Mucosa of rectum (tissue), 2 donors: ENCODE measurements at regions not wholly inside any gene's neighbourhood (a gene's known extent, or its start where the extent isn't known, plus 50 kb on each side); places are given as distances from the start of the nearest gene placed in this dataset.

Experiments
- H3K27ac ChIP-seq, 2 donors: one replicate each; pipeline ENCODE4 v1.7.0; 2013; ENCODE audit warnings: inconsistent platforms in 2 of 2, low read depth in 2 of 2, low read length in 2 of 2
- H3K27me3 ChIP-seq, 2 donors: one replicate each; pipeline ENCODE4 v1.7.0; 2013; ENCODE audit warnings: low read length in 2 of 2; ENCODE audit not compliant: control insufficient read depth in 2 of 2, insufficient read depth in 2 of 2
- H3K36me3 ChIP-seq, 2 donors: one replicate each; pipeline ENCODE4 v1.7.0; 2013; ENCODE audit warnings: low read length in 2 of 2; ENCODE audit not compliant: control insufficient read depth in 2 of 2, insufficient read depth in 2 of 2
- H3K4me1 ChIP-seq, 2 donors: one replicate each; pipeline ENCODE4 v1.7.0; 2013; ENCODE audit warnings: low read length in 2 of 2, mild to moderate bottlenecking in 1 of 2; ENCODE audit not compliant: control insufficient read depth in 2 of 2, insufficient read depth in 2 of 2
- H3K4me3 ChIP-seq, 2 donors: one replicate each; pipeline ENCODE4 v1.7.0; 2013; ENCODE audit warnings: low read length in 2 of 2
- H3K9ac ChIP-seq, 2 donors: one replicate each; pipeline ENCODE4 v1.7.0; 2013; ENCODE audit warnings: low read length in 2 of 2, low read depth in 1 of 2, mild to moderate bottlenecking in 1 of 2
- H3K9me3 ChIP-seq, 2 donors: one replicate each; pipeline ENCODE4 v1.7.0; 2013; ENCODE audit warnings: low read length in 2 of 2; ENCODE audit not compliant: control insufficient read depth in 2 of 2
- donor health status: healthy.
- donor health status: Normal muscosa, but diverticular disease.

DNA sequence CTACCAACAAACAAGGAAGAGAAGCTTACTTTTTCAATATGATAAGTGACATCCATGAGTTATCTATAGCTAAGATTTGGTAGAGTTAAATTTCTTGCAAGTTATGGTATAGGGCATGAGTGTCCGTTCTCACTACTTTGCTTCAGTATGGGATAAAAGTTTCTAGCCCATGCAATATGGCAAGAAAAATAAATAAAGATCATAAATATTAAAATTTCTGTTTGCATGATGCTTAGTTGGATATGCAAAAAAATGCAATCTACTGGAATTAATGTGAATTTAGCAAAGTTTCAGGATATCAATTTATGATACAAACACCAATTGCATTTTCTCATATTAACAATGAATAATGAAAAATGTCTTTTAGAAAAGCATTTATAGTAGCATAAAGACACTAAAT, 148.7 kb upstream of the ADARB2 start:
- Histone ChIP-seq H3K9me3 (peaks cover 0 to 3% of the 10 kb centered on the region in 2 donors), H3K27me3 (no peaks in the 10 kb centered on the region), H3K36me3 (no peaks in the 10 kb centered on the region), H3K27ac (no peak overlapping the region), H3K4me1 (no peaks in the 10 kb centered on the region), H3K4me3 (no peak overlapping the region), H3K9ac (no peak overlapping the region)

DNA sequence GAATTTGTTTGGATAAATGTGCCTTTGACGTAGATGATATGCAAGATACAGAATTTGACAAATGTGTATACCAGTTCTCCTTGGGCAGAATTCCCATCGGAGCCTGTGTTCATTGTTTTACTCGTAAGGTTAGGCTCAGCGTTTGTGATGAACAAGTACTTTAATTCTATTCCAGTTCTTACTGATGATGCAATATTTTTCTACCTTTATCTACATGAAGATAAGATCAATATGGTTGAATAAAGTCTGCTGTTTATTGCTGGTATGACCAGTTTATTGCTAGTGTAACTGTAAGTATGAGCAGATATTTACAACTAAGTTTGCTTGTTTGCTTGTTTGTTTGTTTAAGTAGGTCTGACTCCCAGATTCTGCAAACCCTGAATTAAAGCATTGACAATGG, 145.4 kb upstream of the ADARB2 start:
- Histone ChIP-seq H3K27me3 (no peaks in the 10 kb centered on the region), H3K36me3 (no peaks in the 10 kb centered on the region), H3K4me1 (no peaks in the 10 kb centered on the region), H3K9ac (no peak overlapping the region), H3K27ac (no peak overlapping the region), H3K4me3 (no peak overlapping the region), H3K9me3 (peaks cover 0 to 6% of the 10 kb centered on the region in 2 donors)

DNA sequence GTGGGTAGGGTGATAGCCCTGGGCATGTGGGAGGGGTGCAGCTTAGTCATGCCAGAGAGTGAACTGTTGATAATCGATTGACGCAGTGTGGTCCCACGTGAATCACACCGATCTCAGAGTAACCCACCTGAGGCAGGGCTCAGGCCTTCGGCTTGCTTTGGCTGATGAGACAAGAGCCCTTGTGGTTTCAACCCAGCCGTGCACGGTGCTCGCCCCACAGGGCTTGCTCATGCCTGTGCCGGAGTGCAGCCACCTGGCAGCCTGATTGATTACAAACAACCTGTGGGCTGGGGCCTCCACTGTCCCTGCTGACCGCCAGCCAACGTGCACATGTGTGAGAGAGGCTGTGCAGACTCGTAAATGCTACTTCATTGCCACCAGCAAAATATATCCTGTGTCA, 144.9 kb upstream of the ADARB2 start:
- Histone ChIP-seq H3K4me3 (no peak overlapping the region), H3K27ac (no peak overlapping the region), H3K9ac (no peak overlapping the region), H3K9me3 (peaks cover 0 to 6% of the 10 kb centered on the region in 2 donors), H3K4me1 (no peaks in the 10 kb centered on the region), H3K36me3 (no peaks in the 10 kb centered on the region), H3K27me3 (no peaks in the 10 kb centered on the region)

DNA sequence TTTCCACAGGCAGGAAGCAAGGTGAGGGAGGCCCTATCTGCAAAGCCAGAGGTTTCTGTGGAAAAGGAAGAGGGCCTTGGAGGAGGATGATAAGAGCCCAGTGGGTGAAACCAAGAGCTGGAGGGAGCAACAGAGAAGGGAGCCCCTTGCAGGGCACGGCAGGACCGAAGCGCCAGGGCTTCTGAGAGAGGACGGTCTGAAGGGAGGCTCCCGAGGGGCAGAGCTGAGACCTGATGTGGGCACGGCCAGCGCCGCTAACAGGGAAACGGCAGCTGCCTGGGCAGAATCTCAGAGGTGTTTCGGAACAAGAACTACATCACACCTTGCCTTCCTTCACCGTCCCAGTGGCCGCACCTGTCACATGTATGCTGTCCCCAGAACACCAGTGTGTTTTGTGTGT, 144.3 kb upstream of the ADARB2 start:
- no peak overlapping the region for H3K27ac ChIP-seq
- H3K4me1 ChIP-seq, result no peaks in the 10 kb centered on the region
- H3K9ac ChIP-seq, result no peak overlapping the region
- peaks cover 0 to 6% of the 10 kb centered on the region in 2 donors for H3K9me3 ChIP-seq
- no peaks in the 10 kb centered on the region for H3K36me3 ChIP-seq
- H3K27me3 ChIP-seq, result no peaks in the 10 kb centered on the region
- no peak overlapping the region for H3K4me3 ChIP-seq

DNA sequence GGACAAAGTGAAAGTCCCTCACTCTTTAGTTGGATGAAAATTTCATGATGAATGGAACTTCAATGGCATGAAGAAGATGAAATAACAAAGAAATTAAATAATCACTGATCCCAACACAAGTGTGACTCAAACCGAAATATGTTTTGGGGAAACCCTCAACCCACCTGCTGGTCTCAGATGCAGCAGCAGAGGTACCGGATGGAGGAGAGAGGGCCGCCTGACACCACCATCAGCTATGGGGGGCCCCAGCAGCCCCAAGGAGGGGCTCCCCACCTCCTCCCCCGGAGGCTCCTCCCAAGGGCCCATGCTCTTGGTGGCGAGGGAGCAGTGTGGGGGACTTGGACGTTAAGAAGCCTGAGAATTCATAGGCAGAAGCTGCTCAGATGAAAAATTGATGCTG, 137.2 kb upstream of the ADARB2 start:
- H3K9me3 ChIP-seq, result peaks cover 2 to 3% of the 10 kb centered on the region in 2 donors
- H3K36me3 ChIP-seq, result no peaks in the 10 kb centered on the region

DNA sequence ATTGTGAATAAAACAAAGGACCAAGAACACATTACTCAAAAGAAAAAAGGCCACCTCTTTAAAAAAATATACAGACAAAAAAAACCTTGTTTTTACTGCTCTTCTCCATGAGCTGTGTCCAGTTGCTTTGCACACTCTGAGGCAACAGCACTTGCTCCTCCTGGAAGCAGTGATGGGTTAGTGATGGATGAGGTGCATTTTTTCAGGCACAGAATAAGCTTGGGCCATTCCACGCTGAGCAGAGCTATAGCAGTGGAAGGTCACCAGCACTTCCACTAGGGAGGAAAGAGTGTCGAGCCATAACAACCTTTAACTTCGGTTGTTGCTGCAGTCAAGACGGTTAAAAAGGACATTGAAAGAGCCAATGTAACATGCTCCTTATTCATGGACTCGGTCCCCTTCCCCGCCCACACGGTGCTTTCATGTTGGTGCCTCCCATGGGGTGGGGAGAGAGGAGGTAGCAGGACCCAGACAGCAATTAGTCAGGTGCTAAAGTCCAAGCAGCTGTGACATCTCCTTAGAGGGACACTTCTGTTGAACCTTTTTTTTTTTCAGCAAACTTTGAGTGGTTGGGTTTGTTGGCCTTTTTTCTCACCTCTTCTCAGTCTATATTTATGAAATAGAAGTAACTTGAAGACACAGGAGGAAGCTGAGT, 136.5 kb upstream of the ADARB2 start:
- Histone ChIP-seq H3K27me3 (no peaks in the 10 kb centered on the region), H3K9me3 (peaks cover 2 to 3% of the 10 kb centered on the region in 2 donors), H3K27ac (no peak overlapping the region), H3K4me1 (no peaks in the 10 kb centered on the region), H3K36me3 (no peaks in the 10 kb centered on the region), H3K4me3 (no peak overlapping the region), H3K9ac (no peak overlapping the region)

More for the DNA sequence above, 137.2 kb upstream of the ADARB2 start:
- H3K4me1 ChIP-seq, result no peaks in the 10 kb centered on the region
- H3K27ac ChIP-seq, result no peak overlapping the region
- no peak overlapping the region for H3K9ac ChIP-seq
- H3K4me3 ChIP-seq, result no peak overlapping the region
- no peaks in the 10 kb centered on the region for H3K27me3 ChIP-seq

DNA sequence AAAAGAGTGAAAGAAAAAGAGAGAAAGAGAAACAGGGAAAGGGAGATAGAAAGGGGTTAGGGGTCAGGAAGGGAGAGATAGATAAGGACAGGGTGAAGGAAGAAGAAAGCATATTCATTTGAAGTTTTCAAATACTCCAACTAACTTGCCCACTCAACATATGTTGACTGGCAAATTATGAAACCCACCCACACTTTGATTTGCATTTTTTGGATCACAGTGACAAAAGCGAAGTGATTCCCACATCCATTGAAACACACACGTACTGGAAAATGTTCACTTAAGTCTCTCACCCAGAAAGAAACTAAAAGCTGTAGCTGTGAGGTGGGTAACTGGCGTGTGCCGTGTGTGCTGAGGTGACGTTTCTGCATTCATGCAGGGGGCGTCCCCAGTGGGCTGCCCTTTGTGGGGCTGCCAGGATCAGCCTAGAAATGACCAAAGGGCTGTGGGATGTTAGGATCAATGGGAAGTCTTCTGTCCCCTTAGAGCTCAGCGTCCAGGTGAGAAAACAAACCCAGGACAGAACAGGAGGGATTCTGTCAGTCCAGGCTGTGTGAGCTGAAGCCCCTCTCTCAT, 134.9 kb upstream of the ADARB2 start:
- Histone ChIP-seq H3K27ac (no peak overlapping the region), H3K27me3 (no peaks in the 10 kb centered on the region), H3K4me1 (no peaks in the 10 kb centered on the region), H3K4me3 (no peak overlapping the region), H3K9me3 (peaks cover 0 to 2% of the 10 kb centered on the region in 2 donors), H3K36me3 (no peaks in the 10 kb centered on the region), H3K9ac (no peak overlapping the region)

DNA sequence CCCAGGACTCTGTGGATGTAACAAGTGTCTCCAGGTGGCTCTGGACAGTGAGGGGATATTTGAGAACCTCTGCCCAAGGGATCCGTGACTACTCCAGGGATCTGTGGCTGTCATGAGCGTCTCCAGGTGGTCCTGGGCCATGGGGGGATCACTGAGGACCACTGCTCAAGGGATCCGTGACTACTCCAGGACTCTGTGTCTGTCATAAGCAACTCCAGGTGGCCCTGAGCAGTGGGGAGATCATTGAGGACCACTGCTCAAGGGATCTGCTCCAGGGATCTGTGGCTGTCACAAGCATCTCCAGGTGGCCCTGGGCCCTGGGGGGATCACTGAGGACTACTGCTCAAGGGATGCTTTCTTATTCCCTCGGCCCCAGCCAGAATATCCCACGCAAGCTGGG, 133.2 kb upstream of the ADARB2 start:
- H3K36me3 ChIP-seq, result no peaks in the 10 kb centered on the region
- no peaks in the 10 kb centered on the region for H3K4me1 ChIP-seq
- H3K9ac ChIP-seq, result no peak overlapping the region
- no peaks in the 10 kb centered on the region for H3K27me3 ChIP-seq
- H3K4me3 ChIP-seq, result no peak overlapping the region
- H3K9me3 ChIP-seq, result peaks cover 0 to 2% of the 10 kb centered on the region in 2 donors
- no peak overlapping the region for H3K27ac ChIP-seq

DNA sequence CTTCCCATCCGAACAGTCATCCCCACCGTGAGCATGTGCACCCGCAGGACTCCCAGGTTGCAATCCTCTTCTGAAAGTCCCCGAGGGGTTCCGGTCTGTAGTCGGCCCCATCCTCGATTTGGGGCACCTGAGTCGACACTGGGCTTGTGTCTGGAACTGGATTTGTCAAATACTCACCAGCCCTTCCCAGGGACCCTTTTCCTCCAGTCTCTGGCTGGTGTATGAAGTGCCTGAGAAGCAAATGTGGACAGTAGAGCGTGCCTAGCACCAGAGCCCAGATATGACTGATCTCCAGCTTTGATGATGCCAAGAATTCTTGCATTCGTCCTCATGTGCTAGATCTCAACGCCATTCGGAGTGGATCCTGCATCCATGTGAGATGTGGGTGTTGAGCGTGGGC, 132.5 kb upstream of the ADARB2 start:
- H3K4me3 ChIP-seq, result no peak overlapping the region
- no peaks in the 10 kb centered on the region for H3K27me3 ChIP-seq
- H3K27ac ChIP-seq, result no peak overlapping the region
- H3K9me3 ChIP-seq, result peaks cover 0 to 2% of the 10 kb centered on the region in 2 donors
- no peaks in the 10 kb centered on the region for H3K36me3 ChIP-seq
- no peaks in the 10 kb centered on the region for H3K4me1 ChIP-seq
- no peak overlapping the region for H3K9ac ChIP-seq

DNA sequence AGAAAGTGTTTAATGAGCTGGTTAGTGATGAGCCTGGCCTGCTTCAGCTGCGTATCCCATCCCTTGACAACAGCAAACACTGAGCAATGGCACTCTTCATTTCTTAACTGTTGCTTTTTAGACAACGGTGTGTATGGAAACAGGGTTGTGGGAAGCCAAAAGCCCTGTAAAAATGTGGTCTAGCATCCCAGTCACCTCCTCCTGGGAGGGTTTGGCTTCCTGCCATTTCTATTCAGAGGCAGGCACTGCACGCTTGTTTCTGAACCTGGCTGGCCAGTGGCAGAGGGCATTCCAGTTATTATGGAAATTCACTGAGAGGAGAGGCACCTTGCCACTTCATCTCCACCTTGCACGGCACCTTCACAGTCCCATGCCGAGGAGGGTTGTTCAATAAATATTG, 123.0 kb upstream of the ADARB2 start:
- no peak overlapping the region for H3K9ac ChIP-seq
- peaks cover 0 to 5% of the 10 kb centered on the region in 2 donors for H3K9me3 ChIP-seq
- no peaks in the 10 kb centered on the region for H3K36me3 ChIP-seq
- no peaks in the 10 kb centered on the region for H3K4me1 ChIP-seq
- H3K27ac ChIP-seq, result no peak overlapping the region
- no peak overlapping the region for H3K4me3 ChIP-seq
- H3K27me3 ChIP-seq, result no peaks in the 10 kb centered on the region
